ENCODE measurements at regions not wholly inside any gene's neighbourhood (a gene's known extent, or its start where the extent isn't known, plus 50 kb on each side); places are given as distances from the start of the nearest gene placed in this dataset.

- TF ChIP-seq SP1 (IDR thresholded peaks at IDR 0.05; ENCODE audit: low read depth, low read length): peak; percentile 80
- no peak for TF ChIP-seq CHD2 (IDR thresholded peaks at IDR 0.05; ENCODE audit: low read length)
- TF ChIP-seq ASH2L (IDR thresholded peaks at IDR 0.05; ENCODE audit: low read length): peak; percentile 79
- 0 out of 2 replicates have a peak, but pooled peaks have one; percentile 25 for TF ChIP-seq TAF1 (IDR thresholded peaks at IDR 0.05; ENCODE audit: low read depth, low read length)
- 0 out of 2 replicates have a peak, but pooled peaks have one; percentile 2 for TF ChIP-seq EGR1 (IDR thresholded peaks at IDR 0.05; ENCODE audit: borderline replicate concordance, low read depth, low read length)
- TF ChIP-seq RFX5 (IDR thresholded peaks at IDR 0.05; ENCODE audit: borderline replicate concordance, low read depth, low read length): no peak
- H3K9me3 ChIP-seq (ENCODE audit: insufficient read depth in 2 of 2, low read depth in 1 of 2, low read length in 1 of 2): no peaks in the 10 kb centered on the region
- 0 out of 2 replicates have a peak overlapping the region, but pooled peaks have one; percentile 3 for H4K8ac ChIP-seq (ENCODE audit: extremely low read depth, insufficient read depth, low read length)
- H3K27ac ChIP-seq (ENCODE audit: low read depth, low read length): no peak overlapping the region
- peak overlapping the region in 1 of 4 experiments; percentile 38; a peak in 2 of 8 replicates for H3K4me3 ChIP-seq (ENCODE audit: extremely low read depth in 1 of 4, insufficient read depth in 2 of 4, low read depth in 3 of 4, low read length in 4 of 4)
- no peak overlapping the region; the same call in 1 of the 2 replicates for H2BK5ac ChIP-seq (ENCODE audit: low read depth, low read length)
- CTCF ChIA-PET (ENCODE audit: partially characterized antibody): interaction anchor here (1.0 to 1.4 kb wide), 4 partner anchors 9 to 102 kb away, joined by 3 to 4 read pairs (median 3); no protein-coding TSS in a partner anchor
- no peaks in the 10 kb centered on the region for H3K79me1 ChIP-seq (ENCODE audit: low read depth, low read length)
- POLR2A ChIA-PET (ENCODE audit: partially characterized antibody): interaction anchor here (1.0 kb wide), 1 partner anchor 17 kb away, joined by 3 read pairs; no protein-coding TSS in a partner anchor
- no peaks in the 10 kb centered on the region for H4K20me1 ChIP-seq (replicated peaks in 1 of 2; ENCODE audit: control insufficient read depth in 1 of 2, insufficient read depth in 2 of 2, low read length in 2 of 2)
- no peak overlapping the region for H3K4ac ChIP-seq (replicated peaks; ENCODE audit: insufficient read length, low read depth, low read length)
- H4K5ac ChIP-seq (ENCODE audit: insufficient read length, low read depth, low read length): peak overlapping the region; percentile 35
- no peak overlapping the region for H3K56ac ChIP-seq (replicated peaks; ENCODE audit: insufficient read length, low read depth, low read length)
- H3K36me3 ChIP-seq (ENCODE audit: control insufficient read depth in 2 of 4, insufficient read depth in 4 of 4, low read length in 3 of 4): no peaks in the 10 kb centered on the region
- WGBS, 2 experiments (ENCODE audit: extremely low coverage in 1 of 2, insufficient coverage in 1 of 2, insufficient read length in 1 of 2, insufficient replicate concordance in 2 of 2, low coverage in 1 of 2, low lambda C conversion rate in 2 of 2, missing lambda C conversion rate in 1 of 2): 56% methylated on average over 6 of the region's 6 CpGs; no CpG with 5 or more reads in 1 of the 2 experiments
- peak overlapping the region; percentile 49; the same call in 1 of the 2 replicates for H2AFZ ChIP-seq (ENCODE audit: low read length)
- peak overlapping the region; percentile 38 for H2BK120ac ChIP-seq (replicated peaks; ENCODE audit: low read depth, low read length)
- H3K4me1 ChIP-seq (replicated peaks in 1 of 4; ENCODE audit: control insufficient read depth in 3 of 4, insufficient read depth in 4 of 4, low read length in 3 of 4): peaks cover 0 to 33% (median 26%) of the 10 kb centered on the region in 4 experiments; a peak in 5 of 7 replicates
- no peak overlapping the region for H3K23ac ChIP-seq (ENCODE audit: insufficient read length)
- peak overlapping the region; percentile 38; the same call in 1 of the 2 replicates for H2BK20ac ChIP-seq (ENCODE audit: low read length)
- peak overlapping the region; percentile 3 for H4K91ac ChIP-seq (replicated peaks; ENCODE audit: insufficient read length, low read length)
- H3K23me2 ChIP-seq (ENCODE audit: low read depth, low read length): no peaks in the 10 kb centered on the region; the same call in 1 of the 2 replicates
- no peaks in the 10 kb centered on the region for H3K79me2 ChIP-seq (ENCODE audit: control insufficient read depth in 1 of 2, insufficient read depth in 2 of 2, low read length in 2 of 2)
- FAIRE-seq (no peak), DNase-seq (ENCODE audit: low read depth in 1 of 2, low spot score in 2 of 2) (peak in 1 of 2 experiments; percentile 43)
- no peak overlapping the region for H3K9ac ChIP-seq (replicated peaks in 1 of 4; ENCODE audit: extremely low read depth in 1 of 4, low read depth in 3 of 4, low read length in 3 of 4)
- H3K14ac ChIP-seq (ENCODE audit: insufficient read length): no peak overlapping the region
- H2BK15ac ChIP-seq (ENCODE audit: low read length): no peak overlapping the region
- H3K27me3 ChIP-seq (replicated peaks in 1 of 4; ENCODE audit: control insufficient read depth in 3 of 4, extremely low read depth in 1 of 4, insufficient read depth in 3 of 4, low read length in 3 of 4): no peaks in the 10 kb centered on the region
- H3K18ac ChIP-seq (ENCODE audit: extremely low read depth, low read length): peak overlapping the region; percentile 89; the same call in 1 of the 2 replicates
- peak overlapping the region; percentile 32; the same call in 1 of the 2 replicates for H2BK12ac ChIP-seq (ENCODE audit: low read depth, low read length)
- peak overlapping the region; percentile 53 to 60 for H3K4me2 ChIP-seq (ENCODE audit: insufficient read depth in 1 of 2, low read depth in 2 of 2, low read length in 2 of 2)
- H2AK5ac ChIP-seq (ENCODE audit: low read depth, low read length): no peak overlapping the region
These were observed 732.7 kb upstream of the FANCL start for GRCh38 chr2:58973811-58974281.
